KMS-11 (cell line): ENCODE measurements at regions not wholly inside any gene's neighbourhood (a gene's known extent, or its start where the extent isn't known, plus 50 kb on each side); places are given as distances from the start of the nearest gene placed in this dataset.

Experiments
- H2AFZ ChIP-seq: fragments of 200-600 bp; sonication (generic); 2 replicates; pipeline ENCODE4 v1.6.1; 2016; ENCODE audit warnings: antibody characterized with exemption, mixed run types, low read depth
- H3K27ac ChIP-seq: fragments of 200-600 bp; sonication (generic); 2 replicates; pipeline ENCODE4 v1.6.1; 2016; ENCODE audit warnings: mild to moderate bottlenecking, mixed run types
- H3K27me3 ChIP-seq: fragments of 200-600 bp; sonication (generic); 2 replicates; pipeline ENCODE4 v1.6.1; 2017; ENCODE audit warnings: mild to moderate bottlenecking, low read depth, mixed run types, moderate library complexity; ENCODE audit not compliant: insufficient read depth
- H3K36me3 ChIP-seq: fragments of 200-600 bp; sonication (generic); 2 replicates; pipeline ENCODE4 v1.6.1; 2017; ENCODE audit warnings: mild to moderate bottlenecking, mixed run types; ENCODE audit not compliant: insufficient read depth
- H3K4me1 ChIP-seq: fragments of 200-600 bp; sonication (generic); 2 replicates; pipeline ENCODE4 v1.6.1; 2016; ENCODE audit warnings: mild to moderate bottlenecking, low read depth, mixed run types; ENCODE audit not compliant: poor library complexity, severe bottlenecking
- H3K4me2 ChIP-seq: fragments of 200-600 bp; sonication (generic); 2 replicates; pipeline ENCODE4 v1.7.0; 2016; ENCODE audit warnings: mild to moderate bottlenecking, mixed run types
- H3K4me3 ChIP-seq: fragments of 200-600 bp; sonication (generic); IDR thresholded peaks from 2 replicates; pipeline ENCODE4 v1.6.1; 2017; ENCODE audit warnings: low read depth, low read length, mixed read lengths; ENCODE audit not compliant: insufficient read depth
- H3K79me2 ChIP-seq: fragments of 200-600 bp; sonication (generic); 2 replicates; pipeline ENCODE4 v1.6.1; 2016; ENCODE audit warnings: low read depth, mixed run types; ENCODE audit not compliant: insufficient read depth
- H3K9ac ChIP-seq: fragments of 200-600 bp; sonication (generic); 2 replicates; pipeline ENCODE4 v1.6.1; 2016; ENCODE audit warnings: mild to moderate bottlenecking, mixed run types
- H4K20me1 ChIP-seq: fragments of 200-600 bp; sonication (generic); 2 replicates; pipeline ENCODE4 v1.6.1; 2016; ENCODE audit warnings: mild to moderate bottlenecking, mixed run types; ENCODE audit not compliant: insufficient read depth
- CTCF ChIP-seq: fragments of 200-600 bp; sonication (generic); conservative IDR thresholded peaks from 2 replicates; pipeline ENCODE4 v1.6.1; 2017; ENCODE audit warnings: low read depth, mild to moderate bottlenecking, antibody characterized with exemption, low read length, moderate library complexity, mixed read lengths

DNA sequence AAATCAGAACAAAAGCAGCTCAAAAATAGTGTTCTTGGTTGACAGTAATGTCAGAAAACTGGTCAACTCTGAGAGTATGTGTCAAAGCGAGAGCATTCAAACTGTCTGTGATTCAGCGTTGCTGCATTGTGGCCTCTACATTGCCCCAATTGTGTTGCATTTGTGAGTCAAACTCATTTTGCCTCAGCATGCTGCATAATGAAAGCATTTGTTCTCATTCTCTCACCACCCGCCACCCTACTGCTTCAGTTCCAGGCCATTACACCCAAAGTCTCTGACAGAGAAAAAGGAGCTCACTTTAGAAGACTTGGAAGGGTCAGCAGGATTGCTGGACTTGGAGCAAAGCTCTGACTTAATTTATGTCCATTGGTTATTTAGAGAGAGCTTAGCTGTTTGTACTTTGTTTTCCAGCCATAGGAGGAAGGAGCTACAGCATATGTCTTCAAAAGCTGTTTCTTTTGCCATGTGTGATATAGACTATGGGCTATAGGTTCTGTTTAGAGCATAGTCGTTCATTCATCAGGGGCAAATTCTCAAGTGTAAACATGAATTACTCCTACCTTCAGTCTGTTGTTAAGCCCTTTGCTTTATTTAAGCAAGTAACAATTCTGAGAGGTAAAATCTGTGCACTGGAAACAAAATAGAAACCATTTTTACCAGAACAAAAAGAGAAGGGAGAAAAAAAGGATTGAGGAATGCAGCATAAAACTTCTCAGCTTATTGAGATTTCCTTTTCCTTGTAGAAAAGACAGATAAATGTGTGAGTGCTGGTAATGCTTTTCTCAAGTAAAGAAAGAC is 153.4 kb upstream of the ANK2 start:
- H3K27me3 ChIP-seq = no peaks in the 10 kb centered on the region
- no peak overlapping the region for H3K4me3 ChIP-seq
- H3K9ac ChIP-seq = no peak overlapping the region
- no peaks in the 10 kb centered on the region for H3K4me1 ChIP-seq
- no peaks in the 10 kb centered on the region for H3K79me2 ChIP-seq
- no peak overlapping the region for H3K4me2 ChIP-seq
- H2AFZ ChIP-seq = no peak overlapping the region
- no peaks in the 10 kb centered on the region for H4K20me1 ChIP-seq
- H3K36me3 ChIP-seq = no peaks in the 10 kb centered on the region
- H3K27ac ChIP-seq = no peak overlapping the region
- TF ChIP-seq CTCF = no peak

- Histone ChIP-seq H3K79me2 (no peaks in the 10 kb centered on the region), H3K4me3 (no peak overlapping the region), H3K4me2 (no peak overlapping the region), H3K4me1 (no peaks in the 10 kb centered on the region), H4K20me1 (no peaks in the 10 kb centered on the region), H2AFZ (no peak overlapping the region), H3K27me3 (no peaks in the 10 kb centered on the region), H3K36me3 (no peaks in the 10 kb centered on the region), H3K27ac (no peak overlapping the region), H3K9ac (no peak overlapping the region)
- no peak for TF ChIP-seq CTCF
Observed at GRCh38 chr4:112896609-112897190, 152.8 kb upstream of the ANK2 start.

GRCh38 chr4:112897543-112897942 is 151.9 kb upstream of the ANK2 start:
- Histone ChIP-seq H2AFZ (no peak overlapping the region), H3K4me2 (no peak overlapping the region), H3K79me2 (no peaks in the 10 kb centered on the region), H3K27ac (no peak overlapping the region), H3K4me1 (no peaks in the 10 kb centered on the region), H3K36me3 (no peaks in the 10 kb centered on the region), H4K20me1 (no peaks in the 10 kb centered on the region), H3K27me3 (no peaks in the 10 kb centered on the region), H3K4me3 (no peak overlapping the region), H3K9ac (no peak overlapping the region)
- TF ChIP-seq CTCF = no peak

GRCh38 chr4:112898357-112899141 is 150.9 kb upstream of the ANK2 start:
- H3K4me2 ChIP-seq = no peak overlapping the region
- no peaks in the 10 kb centered on the region for H3K4me1 ChIP-seq
- no peak overlapping the region for H3K27ac ChIP-seq
- H4K20me1 ChIP-seq = no peaks in the 10 kb centered on the region
- no peak overlapping the region for H2AFZ ChIP-seq
- no peaks in the 10 kb centered on the region for H3K36me3 ChIP-seq
- TF ChIP-seq CTCF = no peak
- H3K9ac ChIP-seq = no peak overlapping the region
- no peak overlapping the region for H3K4me3 ChIP-seq
- no peaks in the 10 kb centered on the region for H3K27me3 ChIP-seq
- H3K79me2 ChIP-seq = no peaks in the 10 kb centered on the region
